HG02798 (cell line): ENCODE measurements at regions not wholly inside any gene's neighbourhood (a gene's known extent, or its start where the extent isn't known, plus 50 kb on each side); places are given as distances from the start of the nearest gene placed in this dataset.
"Not testable (repeated sequence)": the region's sequence is repeated elsewhere in the genome, so short reads cannot be mapped to it uniquely, and the experiment has no call there.

ENCODE experiments used
- ATAC-seq: cut with Tn5 transposase; IDR thresholded peaks from one replicate; pipeline ENCODE4 v1.9.1; 2021; ENCODE audit warnings: mild to moderate bottlenecking; ENCODE audit not compliant: unreplicated experiment, poor library complexity

DNA sequence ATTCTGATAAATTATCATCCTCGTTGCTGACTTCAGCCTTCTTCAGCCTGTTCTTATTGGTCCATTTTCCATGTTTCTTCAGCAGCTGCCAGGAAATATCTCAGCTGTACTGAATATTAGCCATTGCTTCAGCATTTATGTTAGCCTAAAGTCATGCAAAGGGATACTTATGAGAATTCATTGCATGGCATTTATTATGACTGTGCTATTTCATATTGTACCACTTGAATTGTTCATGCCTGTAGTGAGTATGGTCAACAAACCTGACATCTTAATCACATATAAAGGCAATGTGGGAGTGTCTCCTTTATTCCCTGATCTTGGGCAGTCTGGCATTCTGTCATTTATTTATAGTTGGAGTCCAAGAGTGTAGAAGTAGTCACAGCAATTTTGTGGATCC, 193.4 kb upstream of the SLC35B3 start:
- no peak for ATAC-seq

GRCh38 chr6:8628063-8628462, 192.7 kb upstream of the SLC35B3 start:
- ATAC-seq = no peak

- peak; percentile 53 for ATAC-seq
Measured at GRCh38 chr6:8627085-8627861, 191.9 kb upstream of the SLC35B3 start.

DNA sequence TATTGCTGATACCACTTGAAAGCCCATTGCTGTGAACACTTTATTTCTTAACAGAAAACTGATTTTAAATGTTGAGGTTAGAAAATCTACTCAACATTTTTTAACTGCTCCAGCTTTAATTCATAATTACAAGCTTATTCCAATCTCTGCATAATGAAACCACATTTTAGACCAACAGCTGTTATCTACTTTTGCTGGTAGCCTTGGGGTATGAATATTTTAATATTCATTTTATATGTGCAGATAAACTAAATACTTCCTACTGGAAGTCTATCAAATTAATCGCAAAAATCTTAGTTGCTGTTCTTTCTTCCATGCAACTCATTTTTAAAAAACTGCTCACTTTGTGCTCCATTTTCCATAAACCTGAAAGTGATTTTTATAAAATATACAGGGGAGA, 189.3 kb upstream of the SLC35B3 start:
- ATAC-seq = no peak

- no peak for ATAC-seq
Measured at GRCh38 chr6:8623441-8623840, 188.1 kb upstream of the SLC35B3 start.

- no peak for ATAC-seq
Measured at GRCh38 chr6:8619853-8620252, 184.5 kb upstream of the SLC35B3 start.

DNA sequence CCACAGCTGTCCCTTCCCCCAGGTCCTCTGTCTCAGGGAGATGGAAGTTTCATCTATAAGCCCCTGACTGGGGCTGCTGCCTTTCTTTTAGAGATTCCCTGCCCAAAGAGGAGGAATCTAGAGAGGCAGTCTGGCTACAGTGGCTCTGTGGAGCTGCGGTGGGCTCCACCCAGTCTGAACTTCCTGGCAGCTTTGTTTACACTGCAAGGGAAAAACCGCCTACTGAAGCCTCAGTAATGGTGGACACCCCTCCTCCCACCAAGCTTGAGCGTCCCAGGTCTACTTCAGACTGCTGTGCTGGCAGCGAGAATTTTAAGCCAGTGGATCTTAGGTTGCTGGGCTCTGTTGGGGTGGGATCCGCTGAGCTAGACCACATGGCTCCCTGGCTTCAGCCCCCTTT, 184.1 kb upstream of the SLC35B3 start:
- ATAC-seq = not testable (repeated sequence)

DNA sequence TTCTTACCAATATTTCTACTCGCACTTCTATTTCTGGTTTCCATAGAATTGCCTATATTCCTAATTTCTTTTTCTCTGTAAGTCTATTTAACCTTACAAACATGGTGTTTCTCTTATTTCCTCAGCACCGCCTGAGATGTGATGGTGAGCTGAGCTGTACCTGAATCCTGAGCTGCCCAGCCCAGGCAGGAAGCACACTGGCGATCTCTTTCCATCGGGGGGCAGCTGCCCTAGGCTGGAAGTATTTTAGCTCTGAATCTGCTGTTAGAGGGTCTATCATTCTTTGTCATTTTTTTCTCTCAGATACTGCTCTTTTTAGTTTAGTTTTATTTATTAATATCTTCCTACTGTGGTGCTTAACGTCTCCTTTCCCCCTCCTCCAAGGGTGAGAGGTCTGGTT, 173.4 kb upstream of the SLC35B3 start:
- ATAC-seq = no peak

GRCh38 chr6:8589941-8590729, 154.8 kb upstream of the SLC35B3 start:
- ATAC-seq = no peak

DNA sequence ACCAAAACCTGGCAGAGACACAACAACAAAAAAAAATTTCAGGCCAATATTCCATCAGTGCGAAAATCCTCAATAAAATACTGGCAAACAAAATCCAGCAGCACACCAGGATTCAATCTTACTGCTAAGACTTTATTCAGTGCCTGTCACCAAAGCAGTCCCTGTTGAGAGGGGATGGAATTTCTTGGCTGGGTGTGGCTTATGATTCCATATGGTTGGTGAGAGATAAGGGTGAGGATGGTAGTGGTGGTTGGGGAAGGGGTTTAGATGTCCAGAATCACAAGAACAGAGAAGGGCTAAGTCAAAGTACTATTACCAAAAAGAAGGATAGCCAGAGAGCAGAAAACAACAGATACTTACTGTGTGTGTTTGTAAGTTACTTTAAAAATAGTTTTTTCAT, 152.8 kb upstream of the SLC35B3 start:
- no peak for ATAC-seq

GRCh38 chr6:8583291-8583690, 147.9 kb upstream of the SLC35B3 start:
- no peak for ATAC-seq

DNA sequence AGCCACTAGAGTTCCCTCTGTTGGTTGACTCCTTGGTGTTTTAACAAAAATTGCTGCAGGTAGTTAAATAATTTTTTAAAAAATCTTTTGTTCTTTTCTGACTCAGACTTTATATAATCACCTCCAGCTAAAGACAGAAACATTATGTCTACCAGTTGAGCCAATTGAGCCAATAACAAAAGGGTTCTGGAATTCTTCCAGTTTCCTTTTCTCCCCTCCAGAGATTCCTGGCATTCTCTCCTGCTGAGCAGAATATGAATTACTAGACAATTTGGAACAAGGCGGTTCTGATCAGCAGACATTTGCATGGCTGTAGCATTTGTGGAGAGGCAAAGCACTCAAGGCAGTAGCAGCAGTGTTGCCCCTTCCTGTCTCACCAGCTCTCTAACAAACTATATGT, 144.0 kb upstream of the SLC35B3 start:
- ATAC-seq = no peak

DNA sequence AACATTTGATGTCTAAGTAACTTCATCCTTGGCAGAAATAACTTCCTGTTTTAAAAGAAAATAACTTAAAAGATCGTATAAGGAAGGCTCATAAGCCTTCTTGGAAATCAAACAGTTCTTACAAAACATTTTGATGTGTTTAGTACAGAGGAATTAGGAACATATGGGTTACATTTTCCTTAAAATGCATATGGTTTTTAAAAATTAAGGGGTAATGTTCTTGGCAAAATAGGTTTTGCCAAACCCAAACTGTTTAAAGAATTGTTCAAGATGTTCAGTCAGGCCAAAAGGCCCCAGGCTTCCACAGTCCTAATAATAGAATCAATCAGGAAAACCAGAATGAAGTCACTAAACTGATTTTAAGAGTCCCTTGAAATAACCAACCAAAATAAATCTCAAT, 142.7 kb upstream of the SLC35B3 start:
- ATAC-seq = no peak

- no peak for ATAC-seq
Measured at GRCh38 chr6:8574749-8575468, 139.6 kb upstream of the SLC35B3 start.

GRCh38 chr6:8574311-8574710, 139.0 kb upstream of the SLC35B3 start:
- ATAC-seq = no peak

GRCh38 chr6:8570256-8570920, 135.0 kb upstream of the SLC35B3 start:
- no peak for ATAC-seq

GRCh38 chr6:8562125-8562524, 126.8 kb upstream of the SLC35B3 start:
- no peak for ATAC-seq

DNA sequence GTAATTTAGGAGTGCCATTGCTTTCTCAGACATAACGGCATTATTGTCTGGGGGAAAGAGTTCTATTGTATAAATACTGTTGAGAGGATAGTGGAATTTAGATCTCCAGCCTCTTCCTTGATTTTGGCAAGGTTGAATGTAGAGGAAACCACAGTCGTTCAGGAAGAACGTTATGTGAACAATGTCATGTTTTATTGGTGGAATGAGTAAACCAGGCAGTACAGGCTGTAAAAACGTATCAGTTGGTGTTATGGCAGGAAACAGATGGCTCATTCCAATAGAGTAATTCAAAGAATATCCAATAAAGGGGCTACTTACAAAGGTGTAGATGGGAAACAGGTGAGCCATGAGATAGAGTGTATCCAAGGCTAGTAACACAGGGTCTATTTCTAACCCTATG, 123.6 kb upstream of the SLC35B3 start:
- no peak for ATAC-seq

- ATAC-seq = no peak
Measured at GRCh38 chr6:8557014-8557748, 121.8 kb upstream of the SLC35B3 start.
